Astrocyte (in vitro differentiated cells and primary cell): ENCODE measurements at regions not wholly inside any gene's neighbourhood (a gene's known extent, or its start where the extent isn't known, plus 50 kb on each side); places are given as distances from the start of the nearest gene placed in this dataset.
"Not testable (repeated sequence)": the region's sequence is repeated elsewhere in the genome, so short reads cannot be mapped to it uniquely, and the experiment has no call there.

Experiments used
- DNase-seq: peaks from one replicate; pipeline ENCODE4 v3.0.0-alpha.2; 2010; ENCODE audit warnings: low read depth
- FAIRE-seq: peaks from 2 replicates; lab custom pipeline; 2011; peaks lifted over from hg19 to GRCh38; lab: Jason Lieb, UNC
- H2AFZ ChIP-seq: 2 replicates; pipeline ENCODE4 v1.6.0; 2012; ENCODE audit warnings: low read depth, low read length, inconsistent platforms
- H3K27ac ChIP-seq: 2 replicates; pipeline ENCODE4 v1.5.1; 2011; ENCODE audit warnings: low read depth, low read length, inconsistent platforms
- H3K27me3 ChIP-seq: 2 replicates; pipeline ENCODE4 v1.6.0; 2011; ENCODE audit warnings: low read length, inconsistent platforms; ENCODE audit not compliant: insufficient read depth
- H3K36me3 ChIP-seq: 2 replicates; pipeline ENCODE4 v1.5.1; 2011; ENCODE audit warnings: low read length, inconsistent platforms; ENCODE audit not compliant: insufficient read depth
- H3K4me1 ChIP-seq: 2 replicates; pipeline ENCODE4 v1.5.1; 2011; ENCODE audit warnings: low read length, inconsistent platforms; ENCODE audit not compliant: insufficient read depth
- H3K4me2 ChIP-seq: 2 replicates; pipeline ENCODE4 v1.6.0; 2012; ENCODE audit warnings: low read length, inconsistent platforms
- H3K4me3 ChIP-seq: 2 replicates; pipeline ENCODE4 v1.5.1; 2011; ENCODE audit warnings: low read depth, mild to moderate bottlenecking, low read length, inconsistent platforms; ENCODE audit not compliant: insufficient read depth
- H3K79me2 ChIP-seq: 2 replicates; pipeline ENCODE4 v1.6.0; 2012; ENCODE audit warnings: mild to moderate bottlenecking, low read length, inconsistent platforms; ENCODE audit not compliant: insufficient read depth
- H3K9ac ChIP-seq: 2 replicates; pipeline ENCODE4 v1.6.0; 2012; ENCODE audit warnings: mild to moderate bottlenecking, low read length, inconsistent platforms
- H3K9me3 ChIP-seq: 2 replicates; pipeline ENCODE4 v1.5.1; 2012; ENCODE audit warnings: low read depth, mild to moderate bottlenecking, low read length, inconsistent platforms; ENCODE audit not compliant: insufficient read depth
- H4K20me1 ChIP-seq: 2 replicates; pipeline ENCODE4 v1.6.0; 2012; ENCODE audit warnings: low read length, inconsistent platforms; ENCODE audit not compliant: insufficient read depth
- H3K27ac Mint-ChIP-seq: one replicate; pipeline ENCODE4 v1.8.0; 2021; ENCODE audit warnings: mild to moderate bottlenecking, mixed read lengths; ENCODE audit not compliant: unreplicated experiment
- H3K27me3 Mint-ChIP-seq: one replicate; pipeline ENCODE4 v1.8.0; 2021; ENCODE audit warnings: low read depth, mixed read lengths; ENCODE audit not compliant: unreplicated experiment
- H3K36me3 Mint-ChIP-seq: one replicate; pipeline ENCODE4 v1.8.0; 2021; ENCODE audit warnings: low read depth, mixed read lengths; ENCODE audit not compliant: unreplicated experiment
- H3K4me1 Mint-ChIP-seq: one replicate; pipeline ENCODE4 v1.8.0; 2021; ENCODE audit warnings: low read depth, mixed read lengths; ENCODE audit not compliant: unreplicated experiment
- H3K4me3 Mint-ChIP-seq: one replicate; pipeline ENCODE4 v1.8.0; 2021; ENCODE audit warnings: mild to moderate bottlenecking, moderate library complexity, mixed read lengths; ENCODE audit not compliant: unreplicated experiment
- H3K9me3 Mint-ChIP-seq: one replicate; pipeline ENCODE4 v1.8.0; 2021; ENCODE audit warnings: mild to moderate bottlenecking, mixed read lengths; ENCODE audit not compliant: unreplicated experiment
- CTCF ChIP-seq: IDR thresholded peaks from 2 replicates; pipeline ENCODE4 v1.5.1; 2011; ENCODE audit warnings: low read depth, mild to moderate bottlenecking, inconsistent platforms, low read length, moderate library complexity; ENCODE audit not compliant: insufficient read depth
- EZH2 ChIP-seq: IDR thresholded peaks from 2 replicates; pipeline ENCODE4 v1.6.1; 2012; ENCODE audit warnings: mild to moderate bottlenecking, low read length, inconsistent platforms; ENCODE audit not compliant: insufficient read depth

- Histone ChIP-seq H3K36me3 (no peaks in the 10 kb centered on the region), H3K4me3 (no peak overlapping the region), H3K9ac (no peak overlapping the region), H4K20me1 (no peaks in the 10 kb centered on the region), H2AFZ (no peak overlapping the region), H3K4me1 (no peaks in the 10 kb centered on the region), H3K27ac (no peak overlapping the region), H3K4me2 (peak overlapping the region; percentile 7), H3K27me3 (no peaks in the 10 kb centered on the region), H3K79me2 (no peaks in the 10 kb centered on the region), H3K9me3 (no peaks in the 10 kb centered on the region)
- peak; percentile 75 for FAIRE-seq
- H3K27me3 Mint-ChIP-seq: no peaks in the 10 kb centered on the region
- H3K36me3 Mint-ChIP-seq: no peaks in the 10 kb centered on the region
- peaks cover 6% of the 10 kb centered on the region for H3K9me3 Mint-ChIP-seq
- DNase-seq: peak; percentile 8
- H3K27ac Mint-ChIP-seq: no peak overlapping the region
- no peak overlapping the region for H3K4me3 Mint-ChIP-seq
- TF ChIP-seq CTCF: no peak
- no peak for TF ChIP-seq EZH2
- H3K4me1 Mint-ChIP-seq: peaks cover 4% of the 10 kb centered on the region
Observed at GRCh38 chr16:51834133-51834532, 683.1 kb upstream of the SALL1 start.

DNA sequence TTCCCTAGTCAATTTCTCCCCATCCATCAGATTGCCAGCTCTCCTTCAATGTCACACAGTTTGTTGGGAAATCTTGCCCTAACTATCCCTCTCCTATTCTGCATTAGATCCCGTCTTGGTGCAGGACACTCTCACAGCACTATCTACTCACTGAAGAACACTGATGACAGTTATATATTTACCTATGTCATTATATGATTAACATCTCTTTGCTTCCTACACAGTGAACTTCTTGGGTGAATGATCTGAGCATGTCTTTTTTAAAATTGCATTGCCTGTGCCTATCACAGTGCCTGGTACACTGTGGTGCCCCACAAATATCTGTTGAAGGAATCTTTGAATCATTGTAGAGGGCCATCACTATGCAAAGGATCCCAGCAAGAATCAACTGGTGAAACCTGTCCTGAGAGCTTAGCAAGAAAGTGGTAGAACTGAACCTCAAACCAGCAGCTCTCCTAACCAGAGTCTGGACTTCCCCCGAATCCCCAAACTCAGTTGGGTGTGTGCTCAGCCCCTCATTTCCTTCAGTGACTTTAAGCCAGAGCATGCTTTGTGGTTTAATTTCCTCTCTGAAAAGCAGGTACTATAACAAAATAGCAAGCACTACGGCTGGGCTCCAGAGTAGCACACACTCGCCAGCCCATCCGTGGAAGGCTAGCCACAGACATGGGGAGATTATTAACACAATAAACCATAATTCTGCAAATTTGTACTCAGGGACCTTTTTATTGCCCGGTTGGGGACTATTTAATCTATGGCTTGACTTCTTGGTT, 680.7 kb upstream of the SALL1 start:
- H3K4me3 Mint-ChIP-seq: no peak overlapping the region
- Histone ChIP-seq H3K4me3 (no peak overlapping the region), H3K79me2 (no peaks in the 10 kb centered on the region), H3K9ac (no peak overlapping the region), H3K4me1 (no peaks in the 10 kb centered on the region), H3K9me3 (no peaks in the 10 kb centered on the region), H3K27ac (no peak overlapping the region), H3K27me3 (no peaks in the 10 kb centered on the region), H4K20me1 (no peaks in the 10 kb centered on the region), H2AFZ (no peak overlapping the region), H3K36me3 (no peaks in the 10 kb centered on the region), H3K4me2 (no peak overlapping the region)
- H3K9me3 Mint-ChIP-seq: peaks cover 6% of the 10 kb centered on the region
- peaks cover 3% of the 10 kb centered on the region for H3K27me3 Mint-ChIP-seq
- FAIRE-seq (no peak), DNase-seq (no peak)
- no peaks in the 10 kb centered on the region for H3K36me3 Mint-ChIP-seq
- H3K27ac Mint-ChIP-seq: no peak overlapping the region
- peaks cover 4% of the 10 kb centered on the region for H3K4me1 Mint-ChIP-seq
- TF ChIP-seq CTCF (no peak), EZH2 (no peak)

DNA sequence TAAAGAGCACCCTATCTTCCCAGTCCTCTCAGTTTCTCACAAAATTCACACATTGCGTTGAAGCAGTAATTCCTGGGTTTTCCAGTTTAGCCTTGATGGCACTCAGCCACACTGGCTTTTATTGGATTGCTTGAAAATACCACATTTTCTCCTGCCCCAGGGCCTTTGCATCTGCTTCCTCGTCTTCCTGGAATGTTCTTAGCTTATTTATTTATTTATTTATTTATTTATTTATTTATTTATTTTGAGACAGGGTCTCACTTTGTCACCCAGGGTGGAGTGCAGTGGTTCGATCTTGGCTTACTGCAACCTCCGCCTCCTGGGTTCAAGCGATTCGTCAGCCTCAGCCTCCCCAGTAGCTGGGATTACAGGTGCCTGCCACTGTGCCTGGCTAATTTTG, 680.0 kb upstream of the SALL1 start:
- H3K4me3 ChIP-seq, H3K9me3 ChIP-seq, H3K4me2 ChIP-seq, H3K4me1 ChIP-seq, DNase-seq, H3K27me3 Mint-ChIP-seq, H3K79me2 ChIP-seq, H3K9ac ChIP-seq, H2AFZ ChIP-seq, H3K27me3 ChIP-seq, H3K27ac Mint-ChIP-seq, FAIRE-seq, H3K4me3 Mint-ChIP-seq, H3K4me1 Mint-ChIP-seq, H3K36me3 ChIP-seq, H3K36me3 Mint-ChIP-seq, H3K27ac ChIP-seq, H4K20me1 ChIP-seq, H3K9me3 Mint-ChIP-seq: not testable (repeated sequence)
